Heart right ventricle (tissue), 16 donors: ENCODE measurements at regions not wholly inside any gene's neighbourhood (a gene's known extent, or its start where the extent isn't known, plus 50 kb on each side); places are given as distances from the start of the nearest gene placed in this dataset.

Experiments
- ATAC-seq, 8 donors: fragments of 200-7000 bp; cut with Tn5 transposase; one replicate each; pipeline ENCODE4 v1.9.1; 2020; ENCODE audit warnings: mild to moderate bottlenecking in 8 of 8, moderate library complexity in 8 of 8, moderate number of reproducible peaks in 1 of 8
- DNase-seq, 2 donors: peaks; one replicate each; pipeline ENCODE4 v3.0.0-alpha.2; 2020
- H3K27ac ChIP-seq, 10 donors: fragments of 200-600 bp; sonication (generic) in 2 of 10; one replicate each; pipeline versions ENCODE4 v1.5.0 to v1.8.0; 2020 to 2022; ENCODE audit warnings: mild to moderate bottlenecking in 3 of 10
- H3K27me3 ChIP-seq, 7 donors: fragments of 200-600 bp; one replicate each; pipeline ENCODE4 v1.8.0; 2021 to 2022; ENCODE audit warnings: mild to moderate bottlenecking in 2 of 7
- H3K36me3 ChIP-seq, 9 donors: fragments of 200-600 bp; sonication (generic) in 1 of 9; one replicate each; pipeline versions ENCODE4 v1.5.0 to v1.8.0; 2020 to 2022; ENCODE audit warnings: mild to moderate bottlenecking in 2 of 9
- H3K4me1 ChIP-seq, 9 donors: fragments of 200-600 bp; sonication (generic) in 1 of 9; one replicate each; pipeline versions ENCODE4 v1.5.0 to v1.8.0; 2020 to 2022; ENCODE audit warnings: mild to moderate bottlenecking in 4 of 9
- H3K4me3 ChIP-seq, 10 donors: fragments of 200-600 bp; sonication (generic) in 2 of 10; one replicate each; pipeline versions ENCODE4 v1.5.0 to v1.8.0; 2020 to 2022; ENCODE audit warnings: mild to moderate bottlenecking in 7 of 10, moderate library complexity in 2 of 10
- H3K9me3 ChIP-seq, 11 donors: fragments of 200-600 bp in 10 of 11; sonication (generic) in 2 of 11; one replicate each; pipeline versions ENCODE4 v1.5.0 to v1.8.0; 2013 to 2022; ENCODE audit warnings: mild to moderate bottlenecking in 2 of 11, control low read depth in 1 of 11, moderate library complexity in 1 of 11
- WGBS, 2 donors: extraction: QIAGEN DNeasy Blood & Tissue Kit; methylation state at CpG; one replicate each; pipeline ENCODE4 v1.1.7; 2013; ENCODE audit warnings: inconsistent platforms in 1 of 2; 5-methylcytosine and 5-hydroxymethylcytosine counted together
- intact Hi-C, 10 donors: fragments of 100-400 bp; cut with DNase I; formaldehyde crosslinking; loops; one replicate each; pipeline versions ENCODE4 v1.11.1 to v1.14.2; 2022
- TF ChIP-seq, protein P1 (sequence below), 9 donors: fragments of 200-600 bp; sonication (generic) in 2 of 9; IDR thresholded peaks; one replicate each; pipeline versions ENCODE4 v1.5.0 to v1.8.0; 2021 to 2022; ENCODE audit warnings: antibody characterized with exemption in 9 of 9, mild to moderate bottlenecking in 5 of 9, moderate library complexity in 1 of 9
- donor health status: Arrhythmogenic right ventricular cardiomyopathy.
- donor health status: ischemic (EF 13 %, LVEDD 7.1; RV severe dilation, severe dysfunction).
- donor health status: healthy with polysubstance abuse.
- donor health status: DM: no; HTN: yes; CAD: no.
- donor health status: DM: no; HTN: no; CAD: no.
- donor health status: ischemic (EF 25% LVEDD 6.9; RV normal size, moderate dysfunction).
- donor health status: ischemic (EF 25% LVEDD 5.7; RV mildly dilated, moderate dysfunction).
- donor health status: healthy.
- donor health status: DM: yes; HTN: yes; CAD: no.
- donor health status: Ischemic cardiomyopathy.
- donor health status: ischemic (EF 35%, LVEDD 5.7; RV mildly dilated, moderate dysfunction).
- donor health status: nonischemic (EF 11% LVEDD 7.7; RV severe dilation, severe dysfunction).
- donor health status: DM: yes; HTN: yes; CAD: no.
- donor health status: PGD.
- donor health status: ischemic (EF 29% LVEDD 5.4; RV normal size, mild dysfunction).
- donor health status: nonischemic (EF 23%, LVEDD 6.1; RV moderate dilation, normal function).

DNA sequence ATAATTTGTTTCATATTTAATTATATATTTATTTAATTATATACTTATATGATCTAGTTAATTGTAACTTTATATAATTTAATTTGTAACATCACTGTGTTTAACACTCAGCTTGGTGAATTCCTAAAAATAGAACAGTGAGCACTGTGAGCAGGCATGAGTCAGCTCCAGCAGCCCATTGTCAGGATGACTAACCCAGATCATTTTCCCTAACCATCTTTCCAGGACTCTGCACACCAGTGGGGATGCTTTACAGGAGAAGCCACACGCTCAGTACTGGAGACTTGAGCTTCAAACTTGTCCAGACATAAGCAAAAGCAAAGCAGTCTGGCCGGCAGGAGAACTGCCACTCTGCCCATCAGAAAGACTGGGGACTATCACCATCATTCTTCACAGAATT is 446.2 kb upstream of the TRPC7 start:
- 67 to 89% methylated on average over 2 of the region's 2 CpGs for WGBS, 2 donors
- H3K9me3 ChIP-seq, result no peaks in the 10 kb centered on the region
- peak overlapping the region in 1 of 10 donors; percentile 4 for H3K27ac ChIP-seq
- ATAC-seq (peak in 2 of 8 donors; percentile 41 to 83), DNase-seq (no peak)
- no peak overlapping the region for H3K4me3 ChIP-seq
- TF ChIP-seq, protein P1, sequence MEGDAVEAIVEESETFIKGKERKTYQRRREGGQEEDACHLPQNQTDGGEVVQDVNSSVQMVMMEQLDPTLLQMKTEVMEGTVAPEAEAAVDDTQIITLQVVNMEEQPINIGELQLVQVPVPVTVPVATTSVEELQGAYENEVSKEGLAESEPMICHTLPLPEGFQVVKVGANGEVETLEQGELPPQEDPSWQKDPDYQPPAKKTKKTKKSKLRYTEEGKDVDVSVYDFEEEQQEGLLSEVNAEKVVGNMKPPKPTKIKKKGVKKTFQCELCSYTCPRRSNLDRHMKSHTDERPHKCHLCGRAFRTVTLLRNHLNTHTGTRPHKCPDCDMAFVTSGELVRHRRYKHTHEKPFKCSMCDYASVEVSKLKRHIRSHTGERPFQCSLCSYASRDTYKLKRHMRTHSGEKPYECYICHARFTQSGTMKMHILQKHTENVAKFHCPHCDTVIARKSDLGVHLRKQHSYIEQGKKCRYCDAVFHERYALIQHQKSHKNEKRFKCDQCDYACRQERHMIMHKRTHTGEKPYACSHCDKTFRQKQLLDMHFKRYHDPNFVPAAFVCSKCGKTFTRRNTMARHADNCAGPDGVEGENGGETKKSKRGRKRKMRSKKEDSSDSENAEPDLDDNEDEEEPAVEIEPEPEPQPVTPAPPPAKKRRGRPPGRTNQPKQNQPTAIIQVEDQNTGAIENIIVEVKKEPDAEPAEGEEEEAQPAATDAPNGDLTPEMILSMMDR (IDR thresholded peaks at IDR 0.05), result no peak
- H3K4me1 ChIP-seq, result peaks cover 0 to 32% (median 23%) of the 10 kb centered on the region in 9 donors
- no peaks in the 10 kb centered on the region for H3K27me3 ChIP-seq
- H3K36me3 ChIP-seq, result no peaks in the 10 kb centered on the region
- intact Hi-C loops, result loop anchor here in 2 of 10 donors (10.0 kb wide), 2 partner anchors 173 to 183 kb away; no protein-coding TSS in a partner anchor

DNA sequence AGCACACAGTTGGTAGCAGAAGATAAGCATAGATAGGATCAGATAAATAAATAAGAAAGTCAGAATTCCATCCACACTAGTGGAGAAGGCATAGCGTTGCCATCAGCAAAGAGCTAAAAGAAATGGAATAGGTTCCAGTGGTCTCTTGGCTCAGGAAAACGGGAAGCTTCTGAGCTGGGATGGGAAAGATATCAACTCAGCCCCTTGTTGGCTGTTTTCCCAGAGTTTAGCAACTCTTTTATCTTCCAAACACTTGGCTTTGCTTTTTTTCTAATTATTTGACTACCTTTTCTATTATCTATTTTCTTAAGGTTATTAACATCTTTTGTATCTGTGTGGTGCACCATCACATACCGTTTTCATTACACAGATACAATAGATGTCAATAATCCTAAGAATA is 445.7 kb upstream of the TRPC7 start:
- peaks cover 0 to 28% (median 20%) of the 10 kb centered on the region in 9 donors for H3K4me1 ChIP-seq
- peak overlapping the region in 6 of 10 donors; percentile 4 to 62 (median 40) for H3K27ac ChIP-seq
- H3K27me3 ChIP-seq, result no peaks in the 10 kb centered on the region
- no peak for ATAC-seq
- no peak for DNase-seq
- H3K9me3 ChIP-seq, result no peaks in the 10 kb centered on the region
- no peaks in the 10 kb centered on the region for H3K36me3 ChIP-seq
- H3K4me3 ChIP-seq, result no peak overlapping the region
- TF ChIP-seq, protein P1 (IDR thresholded peaks at IDR 0.05), result no peak
- intact Hi-C loops, result loop anchor here in 2 of 10 donors (10.0 kb wide), 2 partner anchors 174 to 184 kb away; no protein-coding TSS in a partner anchor
- 44 to 53% methylated on average over 3 of the region's 3 CpGs for WGBS, 2 donors

DNA sequence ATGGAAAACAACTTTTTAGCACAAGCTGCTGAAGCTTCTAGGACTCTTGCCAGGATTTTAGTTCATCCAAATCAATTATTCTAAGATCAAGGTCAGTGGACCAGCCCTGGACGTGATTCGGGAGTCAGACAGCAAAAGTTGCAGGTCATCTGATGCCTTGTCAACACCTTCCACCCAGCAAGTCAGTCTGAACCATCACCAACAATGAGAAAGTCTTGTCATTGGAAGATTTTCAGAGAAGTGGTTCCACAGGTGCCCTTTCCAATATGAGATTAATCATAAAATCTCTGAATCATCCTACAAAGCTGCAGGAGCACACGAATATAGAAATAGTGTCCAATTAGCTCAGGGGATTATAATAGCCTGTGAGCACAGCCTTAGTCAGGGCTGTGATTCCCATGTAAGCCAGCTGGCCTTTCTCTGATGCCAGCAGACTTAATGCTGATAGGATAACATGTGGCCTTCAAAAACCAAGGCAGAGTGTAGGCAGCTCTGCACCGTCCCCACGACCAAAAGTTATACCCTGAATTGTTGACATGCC is 445.0 kb upstream of the TRPC7 start:
- Histone ChIP-seq H3K27me3 (no peaks in the 10 kb centered on the region), H3K36me3 (no peaks in the 10 kb centered on the region), H3K9me3 (no peaks in the 10 kb centered on the region), H3K4me3 (no peak overlapping the region), H3K4me1 (peaks cover 0 to 27% (median 19%) of the 10 kb centered on the region in 9 donors), H3K27ac (peak overlapping the region in 7 of 10 donors; percentile 4 to 62 (median 38))
- DNase-seq, result peak in 1 of 2 donors; percentile 44
- WGBS, 2 donors, result 24 to 32% methylated on average over 5 of the region's 5 CpGs
- intact Hi-C loops, result loop anchor here in 2 of 10 donors (10.0 kb wide), 2 partner anchors 174 to 184 kb away; no protein-coding TSS in a partner anchor
- ATAC-seq, result peak; percentile 84 to 98 (median 95)
- TF ChIP-seq, protein P1 (IDR thresholded peaks at IDR 0.05), result no peak

DNA sequence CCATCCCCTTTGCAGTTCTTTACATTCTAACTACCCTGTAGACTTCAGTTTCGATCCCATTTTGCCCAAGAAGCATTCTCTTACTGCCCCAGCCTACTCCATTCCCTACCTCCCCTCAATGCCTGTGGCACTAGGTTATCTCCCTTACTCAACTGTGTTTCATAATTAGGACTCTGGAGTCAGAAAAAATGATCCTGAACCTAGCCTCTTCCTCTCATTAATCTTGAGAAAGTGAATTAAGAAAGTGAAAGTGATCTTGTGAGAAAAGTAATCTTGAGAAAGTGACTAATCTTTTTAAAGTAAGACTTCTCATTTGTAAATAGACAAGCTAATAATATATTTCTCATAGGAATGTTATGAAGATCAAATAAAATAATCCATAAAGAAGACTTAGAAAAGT is 444.0 kb upstream of the TRPC7 start:
- H3K36me3 ChIP-seq, result no peaks in the 10 kb centered on the region
- intact Hi-C loops, result loop anchor here in 7 of 10 donors (5.0 to 10.0 kb wide), 7 partner anchors 245 to 695 kb away; partner anchors contain the start of gene SPOCK1 (in 2 of the 7)
- no peak overlapping the region for H3K4me3 ChIP-seq
- 66 to 77% methylated on average over 1 of the region's 1 CpG for WGBS, 2 donors
- ATAC-seq, result no peak
- H3K9me3 ChIP-seq, result no peaks in the 10 kb centered on the region
- no peaks in the 10 kb centered on the region for H3K27me3 ChIP-seq
- peaks cover 0 to 27% (median 19%) of the 10 kb centered on the region in 9 donors for H3K4me1 ChIP-seq
- no peak for DNase-seq
- TF ChIP-seq, protein P1 (IDR thresholded peaks at IDR 0.05), result no peak
- H3K27ac ChIP-seq, result no peak overlapping the region
